Ishikawa (cell line): ENCODE measurements at regions not wholly inside any gene's neighbourhood (a gene's known extent, or its start where the extent isn't known, plus 50 kb on each side); places are given as distances from the start of the nearest gene placed in this dataset.

Source experiments
- CEBPB ChIP-seq: IDR thresholded peaks from 2 replicates; pipeline ENCODE4 v1.6.1; 2012
- EGR1 ChIP-seq: IDR thresholded peaks from 2 replicates; pipeline ENCODE4 v1.6.1; 2012
- EP300 ChIP-seq: IDR thresholded peaks from 2 replicates; pipeline ENCODE4 v1.6.1; 2012; ENCODE audit warnings: borderline replicate concordance
- FOXM1 ChIP-seq: IDR thresholded peaks from 2 replicates; pipeline ENCODE4 v1.6.1; 2012; ENCODE audit warnings: low read depth, borderline replicate concordance
- MAX ChIP-seq: IDR thresholded peaks from 2 replicates; pipeline ENCODE4 v1.6.1; 2012
- RAD21 ChIP-seq: IDR thresholded peaks from 2 replicates; pipeline ENCODE4 v1.6.1; 2012; ENCODE audit warnings: low read depth
- TAF1 ChIP-seq: IDR thresholded peaks from 2 replicates; pipeline ENCODE4 v1.6.1; 2012; ENCODE audit warnings: low read depth, mild to moderate bottlenecking
- TEAD4 ChIP-seq: IDR thresholded peaks from 2 replicates; pipeline ENCODE4 v1.6.1; 2012
- USF1 ChIP-seq: IDR thresholded peaks from 2 replicates; pipeline ENCODE4 v1.6.1; 2012
- YY1 ChIP-seq: IDR thresholded peaks from 2 replicates; pipeline ENCODE4 v1.6.1; 2012; ENCODE audit warnings: low read depth
- ZBTB7A ChIP-seq: IDR thresholded peaks from 2 replicates; pipeline ENCODE4 v1.6.1; 2012; ENCODE audit warnings: low read depth

DNA sequence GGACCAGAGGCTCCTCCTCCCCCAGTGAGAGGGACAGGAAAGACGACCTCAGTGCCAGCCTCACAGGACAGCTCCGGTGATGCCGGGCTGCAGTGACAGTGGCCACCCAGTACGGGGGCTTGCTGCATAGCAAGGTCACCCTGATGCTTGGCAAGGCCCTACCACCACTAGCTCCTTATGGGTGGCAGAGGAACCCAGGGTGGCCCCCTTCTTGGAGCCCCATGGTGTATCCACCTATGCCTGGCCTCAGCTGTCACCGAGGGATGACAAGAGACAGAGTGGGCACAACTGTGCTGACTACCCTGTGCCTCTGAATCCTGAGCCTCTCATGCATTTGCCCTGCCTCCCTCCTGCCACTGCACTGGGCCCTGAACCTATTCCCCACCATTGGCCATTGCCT lies 809.2 kb downstream of the TBC1D22A start:
- TF ChIP-seq YY1 (no peak), MAX (no peak), EP300 (no peak), ZBTB7A (no peak), RAD21 (no peak), TAF1 (no peak), TEAD4 (no peak), FOXM1 (no peak), EGR1 (no peak), CEBPB (no peak), USF1 (no peak)
